Esophagus muscularis mucosa (tissue), 3 donors: ENCODE measurements at regions not wholly inside any gene's neighbourhood (a gene's known extent, or its start where the extent isn't known, plus 50 kb on each side); places are given as distances from the start of the nearest gene placed in this dataset.

Experiments
- CTCF ChIP-seq, 3 experiments: fragments of 200-600 bp in 2 of 3; fragments of 450-650 bp in 1 of 3; sonication (generic) in 2 of 3; IDR thresholded peaks; one replicate each; pipeline ENCODE4 v1.5.1; 2017 to 2019; ENCODE audit warnings: antibody characterized with exemption in 3 of 3, mild to moderate bottlenecking in 2 of 3, moderate library complexity in 1 of 3
- POLR2A ChIP-seq: fragments of 450-650 bp; IDR thresholded peaks from one replicate; pipeline ENCODE4 v1.6.1; 2017; ENCODE audit warnings: antibody characterized with exemption, moderate library complexity, mild to moderate bottlenecking, low read depth
- POLR2AphosphoS5 ChIP-seq, 2 donors: sonication (generic); formaldehyde crosslinking; IDR thresholded peaks; one replicate each; pipeline ENCODE4 v1.6.1; 2017; ENCODE audit warnings: antibody characterized with exemption in 2 of 2

- no peak for TF ChIP-seq POLR2A
- no peak for TF ChIP-seq CTCF (IDR thresholded peaks at IDR 0.05)
- TF ChIP-seq POLR2AphosphoS5 (IDR thresholded peaks at IDR 0.05) = no peak
Observed at GRCh38 chr22:19629331-19629719, 85.0 kb upstream of the SEPTIN5 start.
